HG02973 (cell line): ENCODE measurements at regions not wholly inside any gene's neighbourhood (a gene's known extent, or its start where the extent isn't known, plus 50 kb on each side); places are given as distances from the start of the nearest gene placed in this dataset.
A peak's percentile ranks its signal among the peaks of the same experiment; 100 is the strongest.
"Not testable (repeated sequence)": the region's sequence is repeated elsewhere in the genome, so short reads cannot be mapped to it uniquely, and the experiment has no call there.

Experiments
- ATAC-seq: cut with Tn5 transposase; IDR thresholded peaks from one replicate; pipeline ENCODE4 v1.9.1; 2021; ENCODE audit warnings: moderate library complexity; ENCODE audit not compliant: unreplicated experiment

GRCh38 chr6:97347111-97347510, 64.1 kb upstream of the MMS22L start:
- ATAC-seq = no peak

- ATAC-seq = no peak
These were observed 78.3 kb upstream of the MMS22L start for GRCh38 chr6:97361286-97361685.

- ATAC-seq = no peak
These were observed 81.3 kb upstream of the MMS22L start for GRCh38 chr6:97364327-97364726.

- not testable (repeated sequence) for ATAC-seq
These were observed 99.1 kb upstream of the MMS22L start for GRCh38 chr6:97382071-97382470.

GRCh38 chr6:97392735-97393134, 109.7 kb upstream of the MMS22L start:
- no peak for ATAC-seq

- ATAC-seq = peak; percentile 95
These were observed 111.2 kb upstream of the MMS22L start for GRCh38 chr6:97394160-97394748.

- ATAC-seq = no peak
These were observed 113.9 kb upstream of the MMS22L start for GRCh38 chr6:97396880-97397279.

- no peak for ATAC-seq
These were observed 116.2 kb upstream of the MMS22L start for GRCh38 chr6:97399208-97399607.

GRCh38 chr6:97401533-97401932, 118.5 kb upstream of the MMS22L start:
- no peak for ATAC-seq

GRCh38 chr6:97405818-97406409, 122.9 kb upstream of the MMS22L start:
- ATAC-seq = no peak

GRCh38 chr6:97406633-97407032, 123.6 kb upstream of the MMS22L start:
- no peak for ATAC-seq

GRCh38 chr6:97411610-97412009, 128.6 kb upstream of the MMS22L start:
- ATAC-seq = no peak

- no peak for ATAC-seq
These were observed 129.5 kb upstream of the MMS22L start for GRCh38 chr6:97412511-97412910.

GRCh38 chr6:97422171-97422570, 139.2 kb upstream of the MMS22L start:
- ATAC-seq = no peak

- ATAC-seq = no peak
These were observed 140.2 kb upstream of the MMS22L start for GRCh38 chr6:97423190-97423589.

- ATAC-seq = peak; percentile 76
These were observed 144.6 kb upstream of the MMS22L start for GRCh38 chr6:97427648-97428047.

- ATAC-seq = no peak
These were observed 154.1 kb upstream of the MMS22L start for GRCh38 chr6:97437087-97437486.

GRCh38 chr6:97438011-97438671, 155.1 kb upstream of the MMS22L start:
- no peak for ATAC-seq

GRCh38 chr6:97440590-97441176, 157.7 kb upstream of the MMS22L start:
- no peak for ATAC-seq

- ATAC-seq = no peak
These were observed 160.5 kb upstream of the MMS22L start for GRCh38 chr6:97443408-97444080.

GRCh38 chr6:97445407-97445806, 162.4 kb upstream of the MMS22L start:
- ATAC-seq = no peak
